Stimulated activated CD4-positive, alpha-beta T cell treated with anti-CD3 and anti-CD28 coated beads, Interleukin-12 subunit alpha, Interleukin-12 subunit beta, amount 100 ng/mL, for 24 hours (primary cell): ENCODE measurements at regions not wholly inside any gene's neighbourhood (a gene's known extent, or its start where the extent isn't known, plus 50 kb on each side); places are given as distances from the start of the nearest gene placed in this dataset.
"Not testable (repeated sequence)": the region's sequence is repeated elsewhere in the genome, so short reads cannot be mapped to it uniquely, and the experiment has no call there.

ENCODE experiments used
- DNase-seq, 2 experiments: peaks; one replicate each; pipeline ENCODE4 v3.0.0-alpha.2; 2020; ENCODE audit warnings: low read depth in 2 of 2

GRCh38 chr3:67957268-67957667 lies 302.9 kb upstream of the SUCLG2 start:
- DNase-seq: no peak

GRCh38 chr3:67947808-67948508 lies 293.5 kb upstream of the SUCLG2 start:
- peak in 1 of 2 experiments; percentile 4 for DNase-seq

- no peak for DNase-seq
Measured at GRCh38 chr3:67946436-67946835, 292.0 kb upstream of the SUCLG2 start.

- DNase-seq: no peak
Measured at GRCh38 chr3:67943546-67943945, 289.1 kb upstream of the SUCLG2 start.

GRCh38 chr3:67941433-67942030 lies 287.1 kb upstream of the SUCLG2 start:
- DNase-seq: no peak

GRCh38 chr3:67940210-67940952 lies 286.0 kb upstream of the SUCLG2 start:
- no peak for DNase-seq

- DNase-seq: no peak
Measured at GRCh38 chr3:67937498-67938118, 283.2 kb upstream of the SUCLG2 start.

- DNase-seq: not testable (repeated sequence)
Measured at GRCh38 chr3:67930394-67930793, 276.0 kb upstream of the SUCLG2 start.

- no peak for DNase-seq
Measured at GRCh38 chr3:67923796-67924195, 269.4 kb upstream of the SUCLG2 start.

GRCh38 chr3:67920969-67921368 lies 266.6 kb upstream of the SUCLG2 start:
- no peak for DNase-seq

- DNase-seq: no peak
Measured at GRCh38 chr3:67920311-67920710, 265.9 kb upstream of the SUCLG2 start.

- DNase-seq: no peak
Measured at GRCh38 chr3:67916353-67916752, 261.9 kb upstream of the SUCLG2 start.

- no peak for DNase-seq
Measured at GRCh38 chr3:67907735-67908134, 253.3 kb upstream of the SUCLG2 start.

GRCh38 chr3:67906261-67906660 lies 251.8 kb upstream of the SUCLG2 start:
- DNase-seq: no peak

- no peak for DNase-seq
Measured at GRCh38 chr3:67901681-67902080, 247.3 kb upstream of the SUCLG2 start.

- DNase-seq: no peak
Measured at GRCh38 chr3:67898916-67899315, 244.5 kb upstream of the SUCLG2 start.

- no peak for DNase-seq
Measured at GRCh38 chr3:67897351-67898336, 243.2 kb upstream of the SUCLG2 start.

- DNase-seq: no peak
Measured at GRCh38 chr3:67896130-67896529, 241.7 kb upstream of the SUCLG2 start.

GRCh38 chr3:67894510-67894909 lies 240.1 kb upstream of the SUCLG2 start:
- no peak for DNase-seq

- no peak for DNase-seq
Measured at GRCh38 chr3:67884345-67884744, 229.9 kb upstream of the SUCLG2 start.

GRCh38 chr3:67883766-67884165 lies 229.4 kb upstream of the SUCLG2 start:
- no peak for DNase-seq
